ENCODE measurements at regions not wholly inside any gene's neighbourhood (a gene's known extent, or its start where the extent isn't known, plus 50 kb on each side); places are given as distances from the start of the nearest gene placed in this dataset.
A peak's percentile ranks its signal among the peaks of the same experiment; 100 is the strongest.
"Not testable (repeated sequence)": the region's sequence is repeated elsewhere in the genome, so short reads cannot be mapped to it uniquely, and the experiment has no call there.

DNA sequence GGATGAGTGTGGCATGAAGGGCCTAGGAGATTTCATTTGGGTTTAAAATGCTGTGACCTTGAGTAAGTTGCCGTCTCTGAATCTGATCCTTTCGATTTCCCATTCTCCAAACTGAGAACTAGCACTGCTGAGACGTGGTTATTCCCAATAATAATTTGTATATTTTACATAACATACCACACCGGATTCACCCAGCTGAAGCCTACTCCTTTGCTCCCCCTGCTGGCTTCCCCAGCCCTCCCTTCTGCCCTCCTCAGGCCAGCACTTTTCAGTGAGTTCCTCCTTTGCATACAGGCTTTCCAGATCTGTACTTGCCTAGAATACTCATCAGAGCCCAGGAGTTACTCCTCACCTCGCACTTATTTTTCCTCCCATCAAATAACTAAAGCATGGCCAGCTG is 255.1 kb downstream of the OR4F29 start:
- not testable (repeated sequence) for DNase-seq (ENCODE audit: low read depth)

DNA sequence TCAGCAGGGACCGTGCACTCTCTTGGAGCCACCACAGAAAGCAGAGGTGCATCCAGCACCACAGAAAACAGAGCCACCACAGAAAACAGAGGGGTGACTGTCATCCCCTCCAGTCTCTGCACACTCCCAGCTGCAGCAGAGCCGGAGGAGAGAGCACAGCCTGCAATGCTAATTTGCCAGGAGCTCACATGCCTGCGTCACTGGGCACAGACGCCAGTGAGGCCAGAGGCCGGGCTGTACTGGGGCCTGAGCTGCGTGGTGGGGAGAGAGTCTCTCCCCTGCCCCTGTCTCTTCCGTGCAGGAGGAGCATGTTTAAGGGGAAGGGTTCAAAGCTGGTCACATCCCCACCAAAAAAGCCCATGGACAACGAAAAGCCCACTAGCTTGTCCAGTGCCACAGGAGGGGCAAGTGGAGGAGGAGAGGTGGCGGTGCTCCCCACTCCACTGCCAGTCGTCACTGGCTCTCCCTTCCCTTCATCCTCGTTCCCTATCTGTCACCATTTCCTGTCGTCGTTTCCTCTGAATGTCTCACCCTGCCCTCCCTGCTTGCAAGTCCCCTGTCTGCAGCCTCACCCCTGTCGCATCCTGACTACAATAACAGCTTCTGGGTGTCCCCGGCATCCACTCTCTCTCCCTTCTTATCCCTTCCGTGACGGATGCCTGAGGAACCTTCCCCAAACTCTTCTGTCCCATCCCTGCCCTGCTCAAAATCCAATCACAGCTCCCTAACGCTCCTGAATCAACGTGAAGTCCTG is 260.0 kb downstream of the OR4F29 start:
- not testable (repeated sequence) for DNase-seq (ENCODE audit: low read depth)

DNA sequence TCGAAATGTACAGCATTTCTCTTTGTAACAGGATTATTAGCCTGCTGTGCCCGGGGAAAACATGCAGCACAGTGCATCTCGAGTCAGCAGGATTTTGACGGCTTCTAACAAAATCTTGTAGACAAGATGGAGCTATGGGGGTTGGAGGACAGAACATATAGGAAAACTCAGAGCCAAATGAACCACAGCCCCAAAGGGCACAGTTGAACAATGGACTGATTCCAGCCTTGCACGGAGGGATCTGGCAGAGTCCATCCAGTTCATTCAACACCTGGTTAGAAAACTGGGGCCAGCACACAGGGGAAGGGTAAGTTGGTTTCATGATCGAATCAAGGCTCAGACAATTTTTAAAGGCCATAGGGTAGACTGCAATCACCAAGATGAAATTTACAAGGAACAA is 260.8 kb downstream of the OR4F29 start:
- DNase-seq (ENCODE audit: low read depth) = not testable (repeated sequence)

DNA sequence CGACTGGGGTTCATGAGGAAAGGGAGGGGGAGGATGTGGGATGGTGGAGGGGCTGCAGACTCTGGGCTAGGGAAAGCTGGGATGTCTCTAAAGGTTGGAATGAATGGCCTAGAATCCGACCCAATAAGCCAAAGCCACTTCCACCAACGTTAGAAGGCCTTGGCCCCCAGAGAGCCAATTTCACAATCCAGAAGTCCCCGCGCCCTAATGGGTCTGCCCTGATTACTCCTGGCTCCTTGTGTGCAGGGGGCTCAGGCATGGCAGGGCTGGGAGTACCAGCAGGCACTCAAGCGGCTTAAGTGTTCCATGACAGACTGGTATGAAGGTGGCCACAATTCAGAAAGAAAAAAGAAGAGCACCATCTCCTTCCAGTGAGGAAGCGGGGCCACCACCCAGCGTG is 261.6 kb downstream of the OR4F29 start:
- DNase-seq (ENCODE audit: low read depth) = not testable (repeated sequence)

DNA sequence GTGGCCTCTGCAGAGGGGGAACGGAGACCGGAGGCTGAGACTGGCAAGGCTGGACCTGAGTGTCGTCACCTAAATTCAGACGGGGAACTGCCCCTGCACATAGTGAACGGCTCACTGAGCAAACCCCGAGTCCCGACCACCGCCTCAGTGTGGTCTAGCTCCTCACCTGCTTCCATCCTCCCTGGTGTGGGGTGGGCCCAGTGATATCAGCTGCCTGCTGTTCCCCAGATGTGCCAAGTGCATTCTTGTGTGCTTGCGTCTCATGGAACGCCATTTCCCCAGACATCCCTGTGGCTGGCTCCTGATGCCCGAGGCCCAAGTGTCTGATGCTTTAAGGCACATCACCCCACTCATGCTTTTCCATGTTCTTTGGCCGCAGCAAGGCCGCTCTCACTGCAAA is 262.2 kb downstream of the OR4F29 start:
- DNase-seq (ENCODE audit: low read depth) = not testable (repeated sequence)

DNA sequence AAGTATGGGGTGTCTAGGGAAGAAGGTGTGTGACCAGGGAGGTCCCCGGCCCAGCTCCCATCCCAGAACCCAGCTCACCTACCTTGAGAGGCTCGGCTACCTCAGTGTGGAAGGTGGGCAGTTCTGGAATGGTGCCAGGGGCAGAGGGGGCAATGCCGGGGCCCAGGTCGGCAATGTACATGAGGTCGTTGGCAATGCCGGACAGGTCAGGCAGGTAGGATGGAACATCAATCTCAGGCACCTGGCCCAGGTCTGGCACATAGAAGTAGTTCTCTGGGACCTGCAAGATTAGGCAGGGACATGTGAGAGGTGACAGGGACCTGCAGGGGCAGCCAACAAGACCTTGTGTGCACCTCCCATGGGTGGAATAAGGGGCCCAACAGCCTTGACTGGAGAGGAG is 264.2 kb downstream of the OR4F29 start:
- DNase-seq (ENCODE audit: low read depth) = not testable (repeated sequence)

DNA sequence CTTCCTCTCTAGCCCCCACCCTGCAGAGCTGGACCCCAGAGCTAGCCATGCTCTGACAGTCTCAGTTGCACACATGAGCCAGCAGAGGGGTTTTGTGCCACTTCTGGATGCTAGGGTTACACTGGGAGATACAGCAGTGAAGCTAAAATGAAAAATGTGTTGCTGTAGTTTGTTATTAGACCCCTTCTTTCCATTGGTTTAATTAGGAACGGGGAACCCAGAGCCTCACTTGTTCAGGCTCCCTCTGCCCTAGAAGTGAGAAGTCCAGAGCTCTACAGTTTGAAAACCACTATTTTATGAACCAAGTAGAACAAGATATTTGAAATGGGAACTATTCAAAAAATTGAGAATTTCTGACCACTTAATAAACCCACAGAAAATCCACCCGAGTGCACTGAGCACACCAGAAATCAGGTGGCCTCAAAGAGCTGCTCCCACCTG is 264.8 kb downstream of the OR4F29 start:
- not testable (repeated sequence) for DNase-seq (ENCODE audit: low read depth)

DNA sequence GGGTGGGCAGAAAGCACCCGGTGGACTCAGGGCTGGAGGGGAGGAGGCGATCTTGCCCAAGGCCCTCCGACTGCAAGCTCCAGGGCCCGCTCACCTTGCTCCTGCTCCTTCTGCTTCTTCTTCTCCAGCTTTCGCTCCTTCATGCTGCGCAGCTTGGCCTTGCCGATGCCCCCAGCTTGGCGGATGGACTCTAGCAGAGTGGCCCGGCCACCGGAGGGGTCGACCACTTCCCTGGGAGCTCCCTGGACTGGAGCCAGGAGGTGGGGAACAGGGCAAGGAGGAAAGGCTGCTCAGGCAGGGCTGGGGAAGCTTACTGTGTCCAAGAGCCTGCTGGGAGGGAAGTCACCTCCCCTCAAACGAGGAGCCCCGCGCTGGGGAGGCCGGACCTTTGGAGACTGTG is 265.3 kb downstream of the OR4F29 start:
- not testable (repeated sequence) for DNase-seq (ENCODE audit: low read depth)

DNA sequence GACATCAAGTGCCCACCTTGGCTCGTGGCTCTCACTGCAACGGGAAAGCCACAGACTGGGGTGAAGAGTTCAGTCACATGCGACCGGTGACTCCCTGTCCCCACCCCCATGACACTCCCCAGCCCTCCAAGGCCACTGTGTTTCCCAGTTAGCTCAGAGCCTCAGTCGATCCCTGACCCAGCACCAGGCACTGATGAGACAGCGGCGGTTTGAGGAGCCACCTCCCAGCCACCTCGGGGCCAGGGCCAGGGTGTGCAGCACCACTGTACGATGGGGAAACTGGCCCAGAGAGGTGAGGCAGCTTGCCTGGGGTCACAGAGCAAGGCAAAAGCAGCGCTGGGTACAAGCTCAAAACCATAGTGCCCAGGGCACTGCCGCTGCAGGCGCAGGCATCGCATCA is 266.0 kb downstream of the OR4F29 start:
- DNase-seq (ENCODE audit: low read depth) = not testable (repeated sequence)

DNA sequence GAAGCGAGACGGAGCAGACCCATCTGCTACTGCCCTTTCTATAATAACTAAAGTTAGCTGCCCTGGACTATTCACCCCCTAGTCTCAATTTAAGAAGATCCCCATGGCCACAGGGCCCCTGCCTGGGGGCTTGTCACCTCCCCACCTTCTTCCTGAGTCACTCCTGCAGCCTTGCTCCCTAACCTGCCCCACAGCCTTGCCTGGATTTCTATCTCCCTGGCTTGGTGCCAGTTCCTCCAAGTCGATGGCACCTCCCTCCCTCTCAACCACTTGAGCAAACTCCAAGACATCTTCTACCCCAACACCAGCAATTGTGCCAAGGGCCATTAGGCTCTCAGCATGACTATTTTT is 267.2 kb downstream of the OR4F29 start:
- DNase-seq (ENCODE audit: low read depth) = not testable (repeated sequence)

DNA sequence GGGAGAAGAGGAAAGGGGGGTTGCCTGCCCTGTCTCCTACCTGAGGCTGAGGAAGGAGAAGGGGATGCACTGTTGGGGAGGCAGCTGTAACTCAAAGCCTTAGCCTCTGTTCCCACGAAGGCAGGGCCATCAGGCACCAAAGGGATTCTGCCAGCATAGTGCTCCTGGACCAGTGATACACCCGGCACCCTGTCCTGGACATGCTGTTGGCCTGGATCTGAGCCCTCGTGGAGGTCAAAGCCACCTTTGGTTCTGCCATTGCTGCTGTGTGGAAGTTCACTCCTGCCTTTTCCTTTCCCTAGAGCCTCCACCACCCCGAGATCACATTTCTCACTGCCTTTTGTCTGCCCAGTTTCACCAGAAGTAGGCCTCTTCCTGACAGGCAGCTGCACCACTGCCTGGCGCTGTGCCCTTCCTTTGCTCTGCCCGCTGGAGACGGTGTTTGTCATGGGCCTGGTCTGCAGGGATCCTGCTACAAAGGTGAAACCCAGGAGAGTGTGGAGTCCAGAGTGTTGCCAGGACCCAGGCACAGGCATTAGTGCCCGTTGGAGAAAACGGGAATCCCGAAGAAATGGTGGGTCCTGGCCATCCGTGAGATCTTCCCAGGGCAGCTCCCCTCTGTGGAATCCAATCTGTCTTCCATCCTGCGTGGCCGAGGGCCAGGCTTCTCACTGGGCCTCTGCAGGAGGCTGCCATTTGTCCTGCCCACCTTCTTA is 267.7 kb downstream of the OR4F29 start:
- DNase-seq (ENCODE audit: low read depth) = not testable (repeated sequence)

DNA sequence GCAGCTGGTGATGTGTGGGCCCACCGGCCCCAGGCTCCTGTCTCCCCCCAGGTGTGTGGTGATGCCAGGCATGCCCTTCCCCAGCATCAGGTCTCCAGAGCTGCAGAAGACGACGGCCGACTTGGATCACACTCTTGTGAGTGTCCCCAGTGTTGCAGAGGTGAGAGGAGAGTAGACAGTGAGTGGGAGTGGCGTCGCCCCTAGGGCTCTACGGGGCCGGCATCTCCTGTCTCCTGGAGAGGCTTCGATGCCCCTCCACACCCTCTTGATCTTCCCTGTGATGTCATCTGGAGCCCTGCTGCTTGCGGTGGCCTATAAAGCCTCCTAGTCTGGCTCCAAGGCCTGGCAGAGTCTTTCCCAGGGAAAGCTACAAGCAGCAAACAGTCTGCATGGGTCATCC is 268.4 kb downstream of the OR4F29 start:
- not testable (repeated sequence) for DNase-seq (ENCODE audit: low read depth)

DNA sequence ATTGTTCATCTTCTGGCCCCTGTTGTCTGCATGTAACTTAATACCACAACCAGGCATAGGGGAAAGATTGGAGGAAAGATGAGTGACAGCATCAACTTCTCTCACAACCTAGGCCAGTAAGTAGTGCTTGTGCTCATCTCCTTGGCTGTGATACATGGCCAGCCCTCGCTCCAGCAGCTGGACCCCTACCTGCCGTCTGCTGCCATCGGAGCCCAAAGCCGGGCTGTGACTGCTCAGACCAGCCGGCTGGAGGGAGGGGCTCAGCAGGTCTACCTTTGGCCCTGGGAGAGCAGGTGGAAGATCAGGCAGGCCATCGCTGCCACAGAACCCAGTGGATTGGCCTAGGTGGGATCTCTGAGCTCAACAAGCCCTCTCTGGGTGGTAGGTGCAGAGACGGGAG is 268.8 kb downstream of the OR4F29 start:
- not testable (repeated sequence) for DNase-seq (ENCODE audit: low read depth)

DNA sequence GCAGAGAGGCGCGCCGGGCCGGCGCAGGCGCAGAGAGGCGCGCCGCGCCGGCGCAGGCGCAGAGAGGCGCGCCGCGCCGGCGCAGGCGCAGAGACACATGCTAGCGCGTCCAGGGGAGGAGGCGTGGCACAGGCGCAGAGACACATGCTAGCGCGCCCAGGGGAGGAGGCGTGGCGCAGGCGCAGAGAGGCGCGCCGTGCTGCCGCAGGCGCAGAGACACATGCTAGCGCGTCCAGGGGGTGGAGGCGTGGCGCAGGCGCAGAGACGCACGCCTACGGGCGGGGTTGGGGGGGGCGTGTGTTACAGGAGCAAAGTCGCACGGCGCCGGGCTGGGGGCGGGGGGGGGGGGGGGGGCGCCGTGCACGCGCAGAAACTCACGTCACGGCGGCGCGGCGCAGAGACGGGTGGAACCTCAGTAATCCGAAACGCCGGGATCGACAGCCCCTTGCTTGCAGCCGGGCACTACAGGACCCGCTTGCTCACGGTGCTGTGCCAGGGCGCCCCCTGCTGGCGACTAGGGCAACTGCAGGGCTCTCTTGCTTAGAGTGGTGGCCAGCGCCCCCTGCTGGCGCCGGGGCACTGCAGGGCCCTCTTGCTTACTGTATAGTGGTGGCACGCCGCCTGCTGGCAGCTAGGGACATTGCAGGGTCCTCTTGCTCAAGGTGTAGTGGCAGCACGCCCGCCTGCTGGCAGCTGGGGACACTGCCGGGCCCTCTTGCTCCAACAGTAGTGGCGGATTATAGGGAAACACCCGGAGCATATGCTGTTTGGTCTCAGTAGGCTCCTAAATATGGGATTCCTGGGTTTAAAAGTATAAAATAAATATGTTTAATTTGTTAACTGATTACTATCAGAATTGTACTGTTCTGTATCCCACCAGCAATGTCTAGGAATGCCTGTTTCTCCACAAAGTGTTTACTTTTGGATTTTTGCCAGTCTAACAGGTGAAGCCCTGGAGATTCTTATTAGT is 269.9 kb downstream of the OR4F29 start:
- DNase-seq (ENCODE audit: low read depth) = peak; percentile 47

DNA sequence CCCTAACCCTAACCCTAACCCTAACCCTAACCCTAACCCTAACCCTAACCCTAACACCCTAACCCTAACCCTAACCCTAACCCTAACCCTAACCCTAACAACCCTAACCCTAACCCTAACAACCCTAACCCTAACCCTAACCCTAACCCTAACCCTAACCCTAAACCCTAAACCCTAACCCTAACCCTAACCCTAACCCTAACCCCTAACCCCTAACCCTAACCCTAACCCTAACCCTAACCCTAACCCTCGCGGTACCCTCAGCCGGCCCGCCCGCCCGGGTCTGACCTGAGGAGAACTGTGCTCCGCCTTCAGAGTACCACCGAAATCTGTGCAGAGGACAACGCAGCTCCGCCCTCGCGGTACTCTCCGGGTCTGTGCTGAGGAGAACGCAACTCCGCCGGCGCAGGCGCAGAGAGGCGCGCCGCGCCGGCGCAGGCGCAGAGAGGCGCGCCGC is 270.7 kb downstream of the OR4F29 start:
- DNase-seq (ENCODE audit: low read depth) = peak; percentile 18

DNA sequence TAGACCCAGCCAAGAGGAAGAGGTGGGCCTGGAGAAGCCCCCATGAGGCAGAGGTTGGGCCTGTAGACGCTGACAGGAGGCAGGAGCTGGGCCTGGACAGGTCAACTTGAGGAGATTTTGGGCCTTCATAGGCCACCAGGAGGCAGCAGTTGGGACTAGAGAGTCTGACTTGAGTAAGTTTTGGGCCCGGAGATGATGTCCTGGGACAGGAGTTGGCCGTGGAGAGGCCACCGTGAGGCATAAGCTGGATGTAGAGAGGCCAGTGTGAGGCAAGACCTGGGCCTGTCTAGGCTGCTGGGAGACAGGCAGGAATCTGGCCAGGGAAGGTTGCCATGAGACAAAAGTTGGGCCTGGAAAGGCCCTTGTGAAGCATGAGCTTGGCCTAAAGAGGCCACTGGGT is 312.6 kb downstream of the OR4F29 start:
- DNase-seq (ENCODE audit: low read depth) = not testable (repeated sequence)

DNA sequence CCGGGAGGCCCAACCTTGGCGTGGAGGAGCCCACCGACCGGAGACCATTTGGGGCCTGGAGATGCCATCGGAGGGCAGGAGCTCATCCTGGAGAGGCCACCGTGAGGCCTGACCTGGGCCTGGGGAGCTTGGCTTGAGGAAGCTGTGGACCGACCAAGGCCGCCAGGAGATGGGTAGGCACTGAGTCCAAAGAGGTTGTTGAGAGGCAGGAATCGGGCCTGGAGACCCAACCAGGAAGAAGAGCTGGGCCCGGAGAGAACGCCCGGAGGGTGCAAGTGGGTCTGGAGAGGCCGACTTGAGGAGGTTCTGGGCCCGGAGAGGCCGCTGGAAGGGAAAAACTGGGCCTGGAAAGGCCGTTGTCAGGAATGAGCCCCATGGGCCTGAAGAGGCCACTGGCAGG is 313.8 kb downstream of the OR4F29 start:
- DNase-seq (ENCODE audit: low read depth) = not testable (repeated sequence)

DNA sequence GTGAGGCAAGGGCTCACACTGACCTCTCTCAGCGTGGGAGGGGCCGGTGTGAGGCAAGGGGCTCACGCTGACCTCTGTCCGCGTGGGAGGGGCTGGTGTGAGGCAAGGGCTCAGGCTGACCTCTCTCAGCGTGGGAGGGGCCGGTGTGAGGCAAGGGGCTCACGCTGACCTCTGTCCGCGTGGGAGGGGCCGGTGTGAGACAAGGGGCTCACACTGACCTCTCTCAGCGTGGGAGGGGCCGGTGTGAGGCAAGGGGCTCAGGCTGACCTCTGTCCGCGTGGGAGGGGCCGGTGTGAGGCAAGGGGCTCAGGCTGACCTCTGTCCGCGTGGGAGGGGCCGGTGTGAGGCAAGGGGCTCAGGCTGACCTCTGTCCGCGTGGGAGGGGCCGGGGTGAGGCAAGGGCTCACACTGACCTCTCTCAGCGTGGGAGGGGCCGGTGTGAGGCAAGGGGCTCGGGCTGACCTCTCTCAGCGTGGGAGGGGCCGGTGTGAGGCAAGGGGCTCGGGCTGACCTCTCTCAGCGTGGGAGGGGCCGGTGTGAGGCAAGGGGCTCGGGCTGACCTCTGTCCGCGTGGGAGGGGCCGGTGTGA is 315.0 kb downstream of the OR4F29 start:
- DNase-seq (ENCODE audit: low read depth) = not testable (repeated sequence)

DNA sequence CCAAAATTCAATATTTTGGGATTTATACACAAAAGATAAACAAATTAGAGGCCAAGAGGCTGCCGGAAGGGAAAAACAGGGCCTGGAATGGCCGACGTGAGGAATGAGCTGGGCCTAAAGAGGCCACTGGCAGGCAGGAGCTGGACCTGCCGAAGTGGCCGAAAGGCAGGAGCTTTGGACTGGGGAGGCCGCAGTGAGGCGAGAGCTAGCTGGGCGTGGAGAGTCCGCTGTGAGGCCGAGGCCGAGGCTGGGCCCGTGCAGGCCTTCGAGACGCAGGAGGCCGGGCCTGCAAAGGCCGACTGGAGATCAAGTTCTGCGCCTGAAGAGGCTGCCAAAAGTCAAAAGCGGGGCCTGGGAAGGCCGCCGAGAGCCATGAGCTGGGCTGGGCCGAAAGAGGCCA is 316.5 kb downstream of the OR4F29 start:
- DNase-seq (ENCODE audit: low read depth) = not testable (repeated sequence)

DNA sequence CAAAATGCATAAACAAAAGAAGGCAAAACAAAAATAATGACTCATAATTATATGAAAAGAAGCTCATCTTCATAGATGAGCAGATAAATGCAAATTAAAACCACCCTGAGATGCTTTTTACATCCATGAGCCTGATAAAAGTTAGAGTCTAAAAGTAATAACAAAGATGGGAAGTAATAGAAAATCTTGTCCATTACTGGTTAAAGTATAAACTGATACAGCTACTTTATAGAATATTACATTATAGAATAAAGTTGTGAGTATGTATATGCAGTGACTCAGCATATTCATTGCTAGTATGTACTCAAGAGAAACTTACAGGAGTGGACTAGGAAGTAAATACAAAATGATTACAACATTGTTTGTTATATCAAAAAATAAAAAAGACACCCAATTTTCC is 333.0 kb downstream of the OR4F29 start:
- not testable (repeated sequence) for DNase-seq (ENCODE audit: low read depth)

DNA sequence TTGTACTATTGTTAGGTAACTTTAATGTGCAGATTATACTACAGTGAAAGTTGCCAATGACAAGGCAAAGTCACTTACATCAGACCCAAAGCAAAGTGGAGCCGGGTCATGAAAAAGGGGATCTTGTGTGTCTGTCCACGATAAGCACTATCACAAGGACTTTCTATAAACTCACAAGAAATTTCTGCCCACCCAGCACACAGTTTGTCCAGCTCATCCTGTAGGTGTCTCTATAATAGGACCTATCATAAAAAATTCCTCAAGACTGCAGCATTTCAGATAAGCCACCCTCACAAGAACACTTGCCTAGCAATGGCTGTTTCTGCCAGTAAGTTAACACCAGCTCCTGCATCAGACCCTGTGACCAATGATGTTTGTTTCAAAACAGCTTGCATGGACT is 335.9 kb downstream of the OR4F29 start:
- DNase-seq (ENCODE audit: low read depth) = not testable (repeated sequence)

DNA sequence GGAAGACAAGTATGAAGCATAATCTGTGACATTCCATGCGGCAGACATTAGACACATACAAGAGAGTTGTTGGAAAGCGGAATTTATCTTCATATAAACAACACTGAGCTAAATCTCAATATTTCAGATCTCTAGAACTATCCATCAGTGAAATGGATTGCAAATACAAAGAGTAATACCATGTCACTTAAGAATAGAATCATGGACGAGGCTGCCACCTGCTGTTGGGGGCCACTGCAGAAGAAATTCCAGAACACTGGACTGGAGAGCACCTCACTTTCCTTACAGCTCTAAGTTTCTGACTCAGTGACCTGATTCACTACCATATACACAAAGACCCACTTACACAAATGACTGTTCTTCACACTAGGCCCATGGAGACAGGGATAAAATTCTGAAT is 346.7 kb downstream of the OR4F29 start:
- not testable (repeated sequence) for DNase-seq (ENCODE audit: low read depth)
